Nephron (organoid): ENCODE measurements at regions not wholly inside any gene's neighbourhood (a gene's known extent, or its start where the extent isn't known, plus 50 kb on each side); places are given as distances from the start of the nearest gene placed in this dataset.

ENCODE experiments used
- H3K27ac Mint-ChIP-seq, 3 experiments: 2 replicates each; pipeline ENCODE4 v1.8.0; 2020; ENCODE audit warnings: mixed read lengths in 3 of 3, mild to moderate bottlenecking in 2 of 3, moderate library complexity in 1 of 3
- H3K27me3 Mint-ChIP-seq: 2 replicates; pipeline ENCODE4 v1.8.0; 2021; ENCODE audit warnings: low read depth, mild to moderate bottlenecking, moderate library complexity, mixed read lengths
- H3K36me3 Mint-ChIP-seq: 2 replicates; pipeline ENCODE4 v1.8.0; 2020; ENCODE audit warnings: low read depth, mixed read lengths
- H3K4me1 Mint-ChIP-seq: 2 replicates; pipeline ENCODE4 v1.8.0; 2020; ENCODE audit warnings: mixed read lengths
- H3K4me3 Mint-ChIP-seq, 3 experiments: 2 replicates each; pipeline ENCODE4 v1.8.0; 2020; ENCODE audit warnings: mild to moderate bottlenecking in 3 of 3, mixed read lengths in 3 of 3, moderate library complexity in 2 of 3
- H3K9me3 Mint-ChIP-seq: 2 replicates; pipeline ENCODE4 v1.8.0; 2020; ENCODE audit warnings: mixed read lengths
- CTCF ChIP-seq, 3 experiments: fragments of 200-600 bp; sonication (generic); IDR thresholded peaks; one replicate each; pipeline ENCODE4 v1.5.0; 2021; ENCODE audit warnings: antibody characterized with exemption in 3 of 3; ENCODE audit not compliant: unreplicated experiment in 3 of 3

GRCh38 chr2:234788381-234788780 is 163.4 kb upstream of the SH3BP4 start:
- Mint-ChIP-seq H3K4me1 (peaks cover 29% of the 10 kb centered on the region), H3K27me3 (peaks cover 22% of the 10 kb centered on the region), H3K4me3 (no peak overlapping the region), H3K27ac (no peak overlapping the region), H3K9me3 (peaks cover 16% of the 10 kb centered on the region), H3K36me3 (peaks cover 11% of the 10 kb centered on the region)
- no peak for TF ChIP-seq CTCF (IDR thresholded peaks at IDR 0.05; ENCODE audit: unreplicated experiment in 3 of 3)

GRCh38 chr2:234787114-234787513 is 164.7 kb upstream of the SH3BP4 start:
- Mint-ChIP-seq H3K4me3 (no peak overlapping the region), H3K36me3 (peaks cover 17% of the 10 kb centered on the region), H3K27me3 (peaks cover 22% of the 10 kb centered on the region), H3K4me1 (peaks cover 23% of the 10 kb centered on the region), H3K27ac (no peak overlapping the region), H3K9me3 (peaks cover 28% of the 10 kb centered on the region)
- no peak for TF ChIP-seq CTCF (IDR thresholded peaks at IDR 0.05; ENCODE audit: unreplicated experiment in 3 of 3)

- Mint-ChIP-seq H3K36me3 (no peaks in the 10 kb centered on the region), H3K27ac (peak overlapping the region; percentile 15 to 81 (median 48)), H3K9me3 (peaks cover 17% of the 10 kb centered on the region), H3K4me1 (peaks cover 53% of the 10 kb centered on the region), H3K4me3 (no peak overlapping the region), H3K27me3 (peaks cover 11% of the 10 kb centered on the region)
- TF ChIP-seq CTCF (IDR thresholded peaks at IDR 0.05; ENCODE audit: unreplicated experiment in 3 of 3), result no peak
These were observed 177.9 kb upstream of the SH3BP4 start for GRCh38 chr2:234773764-234774409.

GRCh38 chr2:234773129-234773528 is 178.7 kb upstream of the SH3BP4 start:
- Mint-ChIP-seq H3K9me3 (peaks cover 13% of the 10 kb centered on the region), H3K27ac (peak overlapping the region; percentile 81 to 93 (median 89)), H3K27me3 (peaks cover 11% of the 10 kb centered on the region), H3K4me1 (peaks cover 53% of the 10 kb centered on the region), H3K36me3 (no peaks in the 10 kb centered on the region), H3K4me3 (peak overlapping the region in 1 of 3 experiments; percentile 10)
- no peak for TF ChIP-seq CTCF (IDR thresholded peaks at IDR 0.05; ENCODE audit: unreplicated experiment in 3 of 3)

- Mint-ChIP-seq H3K27me3 (peaks cover 11% of the 10 kb centered on the region), H3K9me3 (peaks cover 13% of the 10 kb centered on the region), H3K4me1 (peaks cover 53% of the 10 kb centered on the region), H3K36me3 (no peaks in the 10 kb centered on the region), H3K27ac (peak overlapping the region; percentile 81 to 93 (median 89)), H3K4me3 (peak overlapping the region in 1 of 3 experiments; percentile 62)
- TF ChIP-seq CTCF (IDR thresholded peaks at IDR 0.05; ENCODE audit: unreplicated experiment in 3 of 3), result no peak
These were observed 179.1 kb upstream of the SH3BP4 start for GRCh38 chr2:234772733-234773060.
